Middle frontal gyrus (tissue), 1 donor: ENCODE measurements at regions not wholly inside any gene's neighbourhood (a gene's known extent, or its start where the extent isn't known, plus 50 kb on each side); places are given as distances from the start of the nearest gene placed in this dataset.
"Not testable (repeated sequence)": the region's sequence is repeated elsewhere in the genome, so short reads cannot be mapped to it uniquely, and the experiment has no call there.

Experiments used
- DNase-seq: peaks from one replicate; pipeline ENCODE4 v3.0.0-alpha.2; 2015; ENCODE audit warnings: low spot score; ENCODE audit errors: extremely low spot score

GRCh38 chr16:16448423-16448822 is 69.5 kb downstream of the NPIPA7 start:
- DNase-seq: not testable (repeated sequence)

DNA sequence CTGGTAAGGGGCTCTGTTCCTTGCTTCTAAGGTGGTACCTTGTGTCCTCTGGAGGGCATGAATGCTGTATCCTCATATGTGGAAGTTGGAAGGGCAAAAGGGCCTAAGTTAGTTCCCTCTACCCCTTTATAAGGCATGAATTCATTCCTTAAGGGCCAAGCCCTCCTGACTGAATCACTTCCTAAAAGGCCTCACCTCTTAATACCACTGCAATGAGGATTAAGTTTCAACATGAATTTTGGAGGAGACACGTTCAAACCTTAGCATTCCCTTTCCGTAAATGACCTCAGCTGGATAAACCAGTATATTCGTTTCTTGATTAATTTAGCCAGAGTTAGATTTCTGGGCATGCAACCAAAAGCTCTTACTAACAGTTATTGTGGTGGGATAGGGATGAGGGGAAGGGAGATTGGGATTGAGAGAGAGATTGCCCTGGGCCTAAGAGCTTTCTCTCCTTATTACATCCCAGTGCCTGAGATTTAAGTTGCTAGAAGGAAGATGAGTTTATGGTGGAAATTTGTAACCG is 70.8 kb downstream of the NPIPA7 start:
- DNase-seq: not testable (repeated sequence)

- not testable (repeated sequence) for DNase-seq
Observed at GRCh38 chr16:16451721-16452410, 72.9 kb downstream of the NPIPA7 start.

DNA sequence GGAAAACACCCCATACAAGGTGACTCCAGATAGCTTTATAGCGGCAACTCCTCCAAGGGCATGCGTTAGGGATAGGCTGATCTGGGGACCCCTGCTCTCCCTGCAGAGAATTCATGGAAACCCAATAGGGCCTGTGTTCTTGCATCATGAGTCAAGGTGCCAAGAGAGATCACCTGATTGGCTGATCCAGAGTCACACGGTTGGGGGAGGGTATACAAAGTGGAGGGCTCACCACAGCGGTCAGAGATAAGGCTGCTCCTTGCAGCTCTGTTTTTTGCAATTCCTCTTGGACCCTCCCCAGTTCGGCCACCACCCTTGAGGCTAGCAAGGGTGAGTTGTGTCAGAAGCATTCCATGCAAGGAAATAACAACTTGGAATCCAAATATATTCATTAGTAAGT is 79.6 kb downstream of the NPIPA7 start:
- not testable (repeated sequence) for DNase-seq

GRCh38 chr16:16463792-16464191 is 84.9 kb downstream of the NPIPA7 start:
- not testable (repeated sequence) for DNase-seq

DNA sequence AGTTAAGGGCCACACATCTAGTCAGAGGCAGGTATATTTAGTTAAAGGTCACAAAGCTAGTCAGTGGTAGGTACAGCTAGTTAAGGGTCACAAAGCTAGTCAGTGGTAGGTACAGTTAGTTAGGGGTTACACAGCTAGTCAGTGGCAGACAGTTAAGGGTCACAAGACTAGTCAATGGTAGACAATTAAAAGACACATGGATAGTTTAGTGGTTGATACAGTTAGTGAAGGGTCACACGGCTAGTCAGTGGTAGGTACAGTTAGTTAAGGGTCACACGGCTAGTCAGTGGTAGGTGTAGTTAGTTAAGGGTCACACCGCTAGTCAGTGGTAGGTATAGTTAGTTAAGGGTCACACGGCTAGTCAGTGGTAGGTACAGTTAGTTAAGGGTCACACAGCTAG is 110.0 kb downstream of the NPIPA7 start:
- DNase-seq: not testable (repeated sequence)

DNA sequence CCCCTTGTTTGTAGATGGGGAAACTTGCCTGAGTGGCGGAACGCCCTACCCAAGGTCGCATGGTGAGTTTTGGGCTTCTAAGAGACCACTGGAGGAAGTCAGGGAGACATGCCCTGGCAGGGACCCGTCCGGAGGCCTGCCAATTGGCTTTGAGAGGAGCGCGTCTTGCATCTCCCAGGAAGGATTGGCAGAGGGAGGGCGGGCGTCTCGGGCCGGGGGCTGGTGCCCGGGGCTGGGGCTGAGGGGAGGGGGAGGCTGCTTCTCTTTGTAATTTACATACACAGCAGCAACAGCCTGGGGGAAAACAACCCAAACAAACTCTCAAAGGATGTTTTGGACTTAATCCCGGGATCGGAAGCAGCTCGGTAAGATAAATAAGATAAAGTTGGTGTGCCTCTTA is 110.5 kb downstream of the NPIPA7 start:
- not testable (repeated sequence) for DNase-seq

GRCh38 chr16:16494114-16494513 is 115.2 kb downstream of the NPIPA7 start:
- DNase-seq: not testable (repeated sequence)

DNA sequence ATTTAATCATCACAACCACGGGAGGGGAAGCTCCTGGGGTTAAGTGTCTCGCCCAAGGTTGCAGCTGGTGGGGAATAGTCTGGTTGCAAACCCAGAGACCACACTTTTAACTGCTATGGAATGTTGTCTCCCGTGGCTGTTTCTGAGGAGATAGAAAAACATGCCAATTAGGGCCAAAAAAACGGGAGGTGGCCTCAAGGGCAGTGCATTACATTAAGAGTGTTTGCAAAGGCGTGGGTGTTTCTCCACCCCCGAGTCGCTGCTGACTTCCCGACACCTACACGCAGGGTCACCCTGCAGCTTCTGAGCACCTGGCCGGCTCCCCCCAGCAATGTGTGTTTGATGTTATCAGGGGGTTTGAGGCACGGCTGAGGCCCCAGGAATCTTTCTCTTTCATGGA is 116.1 kb downstream of the NPIPA7 start:
- DNase-seq: not testable (repeated sequence)

GRCh38 chr16:16499875-16500274 is 120.9 kb downstream of the NPIPA7 start:
- not testable (repeated sequence) for DNase-seq

- not testable (repeated sequence) for DNase-seq
Observed at GRCh38 chr16:16507041-16507440, 128.1 kb downstream of the NPIPA7 start.

- not testable (repeated sequence) for DNase-seq
Observed at GRCh38 chr16:16508344-16508743, 129.4 kb downstream of the NPIPA7 start.

GRCh38 chr16:16519395-16519794 is 140.5 kb downstream of the NPIPA7 start:
- DNase-seq: not testable (repeated sequence)

DNA sequence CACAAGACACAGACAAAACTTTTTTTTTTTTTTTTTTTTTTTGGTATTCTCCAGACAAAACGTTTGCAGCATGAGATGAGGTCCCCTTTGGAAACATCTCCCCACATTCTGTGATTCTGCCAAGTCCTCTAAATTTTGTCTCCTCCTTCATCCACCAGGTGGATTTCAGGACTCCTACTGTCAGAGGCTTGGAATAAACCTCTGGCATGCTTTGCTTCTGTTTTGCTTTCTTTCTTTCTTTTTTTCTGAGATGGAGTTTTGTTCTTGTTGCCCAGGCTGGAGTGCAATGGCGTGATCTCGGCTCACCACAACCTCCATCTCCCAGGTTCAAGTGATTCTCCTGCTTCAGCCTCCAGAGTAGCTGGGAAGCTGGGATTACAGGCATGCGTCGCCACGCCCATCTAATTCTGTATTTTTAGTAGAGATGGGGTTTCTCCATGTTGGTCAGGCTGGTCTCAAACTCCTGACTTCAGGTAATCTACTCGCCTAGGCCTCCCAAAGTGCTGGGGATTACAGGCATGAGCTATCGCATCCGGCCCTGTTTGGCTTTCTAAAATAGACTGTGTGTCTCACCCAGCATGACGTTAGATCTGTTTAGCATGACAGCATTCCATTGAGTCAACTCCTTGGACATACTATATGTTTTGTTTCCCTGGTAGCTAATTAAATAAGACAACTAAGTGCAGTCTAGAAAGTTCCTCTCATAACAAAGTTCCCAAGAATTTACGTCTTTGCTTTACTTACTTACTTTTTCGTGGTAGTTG is 142.5 kb downstream of the NPIPA7 start:
- DNase-seq: not testable (repeated sequence)

DNA sequence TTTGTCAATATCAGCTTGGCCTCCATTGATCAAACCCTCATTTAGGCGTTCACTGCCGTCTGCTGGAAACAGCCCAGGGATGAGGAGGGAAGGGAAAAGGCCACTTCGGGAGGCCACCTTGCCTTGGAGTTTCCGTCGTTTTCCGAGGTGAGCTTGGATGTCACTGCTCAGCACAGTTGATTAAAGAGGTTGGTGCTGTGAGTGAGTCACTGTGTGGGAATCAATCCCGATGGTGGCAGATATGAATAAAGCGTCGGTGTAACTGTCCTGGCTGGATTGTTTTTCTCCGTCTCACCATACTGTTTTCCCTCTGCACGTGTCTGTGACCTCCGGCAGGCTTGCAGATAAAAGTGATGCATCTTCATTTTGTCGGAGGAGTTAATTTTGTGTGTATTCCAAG is 148.1 kb downstream of the NPIPA7 start:
- DNase-seq: not testable (repeated sequence)

- DNase-seq: not testable (repeated sequence)
Observed at GRCh38 chr16:16530744-16531143, 151.8 kb downstream of the NPIPA7 start.

- not testable (repeated sequence) for DNase-seq
Observed at GRCh38 chr16:16535565-16535964, 156.6 kb downstream of the NPIPA7 start.

GRCh38 chr16:16536151-16536550 is 157.2 kb downstream of the NPIPA7 start:
- not testable (repeated sequence) for DNase-seq

DNA sequence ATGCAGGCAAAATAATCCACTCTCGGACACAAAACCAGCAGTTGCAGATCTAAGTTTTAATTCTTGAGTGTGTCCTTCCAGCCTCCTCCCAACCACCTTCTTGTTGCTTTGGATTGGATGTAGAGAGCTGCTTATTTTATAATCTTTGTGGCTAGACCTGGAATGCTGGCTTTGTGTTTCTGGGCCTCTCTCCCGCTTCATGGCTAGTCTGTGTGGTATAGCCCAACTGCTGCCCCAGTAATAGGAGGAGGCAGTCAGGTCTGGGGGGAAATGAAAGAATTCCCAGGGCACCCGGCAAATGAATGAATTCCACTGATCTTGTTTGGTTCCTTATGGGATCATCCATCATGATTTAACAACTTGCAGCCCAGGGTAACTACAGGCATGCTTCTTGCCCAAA is 170.8 kb downstream of the NPIPA7 start:
- not testable (repeated sequence) for DNase-seq

DNA sequence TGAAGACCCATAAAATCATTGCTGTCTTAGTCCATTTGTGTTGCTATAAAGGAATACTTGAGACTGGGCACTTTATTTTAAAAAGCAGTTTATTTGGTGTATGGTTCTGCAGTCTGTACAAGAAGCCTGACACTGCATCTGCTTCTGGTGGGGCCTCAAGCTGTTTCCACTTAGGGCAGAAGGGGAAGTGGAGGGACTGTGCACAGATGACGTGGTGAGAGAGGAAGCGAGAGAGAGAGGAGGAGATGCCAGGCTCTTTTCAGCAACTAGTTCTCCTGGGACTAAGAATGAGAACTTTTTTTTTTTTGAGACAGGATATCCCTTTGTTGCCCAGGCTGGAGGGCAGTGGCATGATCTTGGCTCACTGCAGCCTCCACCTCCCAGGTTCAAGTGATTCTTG is 171.9 kb downstream of the NPIPA7 start:
- DNase-seq: not testable (repeated sequence)

DNA sequence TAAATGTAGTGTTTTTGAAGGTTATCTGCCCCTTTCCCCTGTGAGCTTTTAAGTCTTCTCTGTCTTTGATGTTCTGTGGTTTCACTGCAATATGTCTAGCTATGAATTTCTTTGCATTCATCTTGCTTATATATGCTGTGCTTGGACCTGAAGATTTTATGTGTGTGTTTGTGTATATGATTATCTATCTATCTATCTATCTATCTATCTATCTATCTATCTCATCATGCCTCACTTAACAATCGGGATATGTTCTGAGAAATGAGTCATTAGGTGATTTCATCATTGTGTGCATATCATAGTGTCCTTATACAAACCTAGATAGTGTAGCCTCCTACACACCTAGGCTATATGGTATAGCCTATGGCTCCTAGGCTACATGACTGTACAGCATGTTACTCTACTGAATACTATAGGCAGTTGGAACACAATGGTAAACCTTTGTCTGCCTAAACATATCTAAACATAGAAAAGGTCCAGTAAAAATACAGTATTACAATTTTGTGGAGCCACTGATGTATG is 173.9 kb downstream of the NPIPA7 start:
- DNase-seq: not testable (repeated sequence)

DNA sequence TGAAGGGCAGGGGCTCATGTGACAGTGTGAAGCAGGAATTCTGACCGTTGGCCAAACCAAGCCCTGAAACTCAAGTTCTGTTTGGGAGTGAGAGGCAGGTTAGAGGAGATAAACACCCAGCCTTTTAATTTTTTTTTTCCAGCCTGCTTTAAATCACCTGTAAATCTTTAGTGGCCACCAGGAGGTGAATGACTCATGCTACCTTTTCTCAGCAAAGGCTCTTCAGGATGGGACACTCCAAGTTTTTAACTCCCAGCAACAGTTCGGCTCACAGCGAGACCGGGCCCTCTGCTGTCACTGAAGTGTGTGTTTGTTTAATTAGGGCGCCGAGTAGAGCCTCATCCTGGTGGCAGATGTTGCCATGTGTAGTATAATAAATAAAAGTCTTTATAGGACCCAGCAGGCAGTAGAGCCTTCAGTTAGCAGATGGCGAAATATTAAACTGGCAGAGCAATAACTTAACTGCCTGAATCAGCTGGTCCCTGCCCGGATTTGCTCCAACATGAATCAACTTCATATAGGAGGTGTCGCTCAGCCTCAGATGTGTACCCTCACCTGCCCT is 180.3 kb downstream of the NPIPA7 start:
- not testable (repeated sequence) for DNase-seq
